HEK293 (cell line): ENCODE measurements at regions not wholly inside any gene's neighbourhood (a gene's known extent, or its start where the extent isn't known, plus 50 kb on each side); places are given as distances from the start of the nearest gene placed in this dataset.

Experiments
- CTCF ChIA-PET: fragments of 350-600 bp; formaldehyde crosslinking; extraction: SDS; loops from one replicate; lab custom pipeline; 2021; ENCODE audit warnings: antibody characterized with exemption; lab: Yijun Ruan, JAX
- POLR2A ChIA-PET: fragments of 300-600 bp; formaldehyde crosslinking; extraction: SDS; loops from one replicate; lab custom pipeline; 2020; ENCODE audit warnings: antibody characterized with exemption, inconsistent platforms; lab: Yijun Ruan, JAX
- H3K27ac ChIP-seq: fragments of 200-500 bp; sonication (Bioruptor generic); 2 replicates; pipeline ENCODE4 v1.5.1; 2014; ENCODE audit warnings: low read depth, low read length, control low read depth, inconsistent platforms; ENCODE audit errors: extremely low read depth
- H3K36me3 ChIP-seq, 2 experiments: fragments of 200-500 bp in 1 of 2; sonication (Bioruptor generic) in 1 of 2; 1 replicate in 1 of 2; 2 replicates in 1 of 2; pipeline ENCODE4 v1.5.1; 2014 to 2017; ENCODE audit warnings: inconsistent platforms in 2 of 2, low read length in 2 of 2; ENCODE audit not compliant: control insufficient read depth in 2 of 2, insufficient read depth in 1 of 2
- H3K4me1 ChIP-seq: fragments of 200-500 bp; sonication (Bioruptor generic); 2 replicates; pipeline ENCODE4 v1.5.1; 2014; ENCODE audit warnings: mild to moderate bottlenecking, low read length, inconsistent platforms; ENCODE audit not compliant: control insufficient read depth, insufficient read depth
- H3K4me3 ChIP-seq: 2 replicates; pipeline ENCODE4 v1.5.1; 2011; ENCODE audit warnings: low read depth, mild to moderate bottlenecking, control low read depth, low read length, moderate library complexity
- H3K9me3 ChIP-seq: fragments of 200-500 bp; sonication (Bioruptor generic); 2 replicates; pipeline ENCODE4 v1.5.1; 2014; ENCODE audit warnings: low read depth, low read length, inconsistent platforms; ENCODE audit not compliant: control insufficient read depth, insufficient read depth
- GLIS1 ChIP-seq: fragments of 450-650 bp; formaldehyde crosslinking; IDR thresholded peaks from 2 replicates; pipeline ENCODE4 v1.5.1; 2016; ENCODE audit warnings: missing biosample characterization, missing genetic modification characterization
- GLIS2 ChIP-seq: fragments of 450-650 bp; formaldehyde crosslinking; IDR thresholded peaks from 2 replicates; pipeline ENCODE4 v1.5.1; 2016; ENCODE audit warnings: missing biosample characterization, missing genetic modification characterization
- MEIS1 ChIP-seq: sonication (generic); formaldehyde crosslinking; IDR thresholded peaks from 2 replicates; pipeline ENCODE4 v1.8.1; 2022; ENCODE audit warnings: missing genetic modification reagents, mild to moderate bottlenecking, borderline replicate concordance
- REST ChIP-seq: fragments of 450-650 bp; formaldehyde crosslinking; IDR thresholded peaks from 2 replicates; pipeline ENCODE4 v1.5.1; 2016; ENCODE audit warnings: missing biosample characterization, missing genetic modification characterization
- ZBTB10 ChIP-seq: fragments of 450-650 bp; formaldehyde crosslinking; IDR thresholded peaks from 2 replicates; pipeline ENCODE4 v1.5.1; 2016; ENCODE audit warnings: missing biosample characterization, missing genetic modification characterization
- ZBTB20 ChIP-seq: fragments of 450-650 bp; formaldehyde crosslinking; IDR thresholded peaks from 2 replicates; pipeline ENCODE4 v1.5.1; 2016; ENCODE audit warnings: missing biosample characterization, missing genetic modification characterization
- ZBTB7A ChIP-seq: fragments of 450-650 bp; formaldehyde crosslinking; IDR thresholded peaks from 2 replicates; pipeline ENCODE4 v1.5.1; 2016; ENCODE audit warnings: low read depth, missing biosample characterization, missing genetic modification characterization
- ZNF16 ChIP-seq: fragments of 450-650 bp; formaldehyde crosslinking; IDR thresholded peaks from 2 replicates; pipeline ENCODE4 v1.5.1; 2016; ENCODE audit warnings: low read depth, missing biosample characterization, missing genetic modification characterization
- ZNF239 ChIP-seq: fragments of 450-650 bp; formaldehyde crosslinking; IDR thresholded peaks from 2 replicates; pipeline ENCODE4 v1.5.1; 2016; ENCODE audit warnings: missing biosample characterization, missing genetic modification characterization
- ZNF473 ChIP-seq: fragments of 450-650 bp; formaldehyde crosslinking; IDR thresholded peaks from 2 replicates; pipeline ENCODE4 v1.5.1; 2017; ENCODE audit warnings: missing biosample characterization, missing genetic modification characterization
- ZNF560 ChIP-seq: fragments of 450-650 bp; formaldehyde crosslinking; IDR thresholded peaks from 2 replicates; pipeline ENCODE4 v1.5.1; 2017; ENCODE audit warnings: missing biosample characterization, missing genetic modification characterization, borderline replicate concordance
- ZNF585B ChIP-seq: fragments of 450-650 bp; formaldehyde crosslinking; IDR thresholded peaks from 2 replicates; pipeline ENCODE4 v1.5.1; 2016; ENCODE audit warnings: missing biosample characterization, missing genetic modification characterization
- ZSCAN16 ChIP-seq: fragments of 450-650 bp; formaldehyde crosslinking; IDR thresholded peaks from 2 replicates; pipeline ENCODE4 v1.5.1; 2016; ENCODE audit warnings: missing biosample characterization, missing genetic modification characterization
- TF ChIP-seq, protein P1 (sequence below): fragments of 450-650 bp; IDR thresholded peaks from 2 replicates; pipeline ENCODE4 v1.5.1; 2018; ENCODE audit warnings: missing biosample characterization, missing genetic modification characterization
- TF ChIP-seq, protein P2 (sequence below): fragments of 450-650 bp; formaldehyde crosslinking; IDR thresholded peaks from 2 replicates; pipeline ENCODE4 v1.5.1; 2016; ENCODE audit warnings: missing biosample characterization, missing genetic modification characterization
- TF ChIP-seq, protein P3 (sequence below): fragments of 450-650 bp; formaldehyde crosslinking; IDR thresholded peaks from 2 replicates; pipeline ENCODE4 v1.5.1; 2016; ENCODE audit warnings: missing biosample characterization, missing genetic modification characterization
- TF ChIP-seq, protein P4 (sequence below): fragments of 450-650 bp; formaldehyde crosslinking; IDR thresholded peaks from 2 replicates; pipeline ENCODE4 v1.5.1; 2016; ENCODE audit warnings: missing biosample characterization, missing genetic modification characterization

GRCh38 chr20:48176139-48176538, 390.9 kb upstream of the SULF2 start (continued):
- TF ChIP-seq, protein P1, sequence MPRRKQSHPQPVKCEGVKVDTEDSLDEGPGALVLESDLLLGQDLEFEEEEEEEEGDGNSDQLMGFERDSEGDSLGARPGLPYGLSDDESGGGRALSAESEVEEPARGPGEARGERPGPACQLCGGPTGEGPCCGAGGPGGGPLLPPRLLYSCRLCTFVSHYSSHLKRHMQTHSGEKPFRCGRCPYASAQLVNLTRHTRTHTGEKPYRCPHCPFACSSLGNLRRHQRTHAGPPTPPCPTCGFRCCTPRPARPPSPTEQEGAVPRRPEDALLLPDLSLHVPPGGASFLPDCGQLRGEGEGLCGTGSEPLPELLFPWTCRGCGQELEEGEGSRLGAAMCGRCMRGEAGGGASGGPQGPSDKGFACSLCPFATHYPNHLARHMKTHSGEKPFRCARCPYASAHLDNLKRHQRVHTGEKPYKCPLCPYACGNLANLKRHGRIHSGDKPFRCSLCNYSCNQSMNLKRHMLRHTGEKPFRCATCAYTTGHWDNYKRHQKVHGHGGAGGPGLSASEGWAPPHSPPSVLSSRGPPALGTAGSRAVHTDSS: no peak
- TF ChIP-seq, protein P2, sequence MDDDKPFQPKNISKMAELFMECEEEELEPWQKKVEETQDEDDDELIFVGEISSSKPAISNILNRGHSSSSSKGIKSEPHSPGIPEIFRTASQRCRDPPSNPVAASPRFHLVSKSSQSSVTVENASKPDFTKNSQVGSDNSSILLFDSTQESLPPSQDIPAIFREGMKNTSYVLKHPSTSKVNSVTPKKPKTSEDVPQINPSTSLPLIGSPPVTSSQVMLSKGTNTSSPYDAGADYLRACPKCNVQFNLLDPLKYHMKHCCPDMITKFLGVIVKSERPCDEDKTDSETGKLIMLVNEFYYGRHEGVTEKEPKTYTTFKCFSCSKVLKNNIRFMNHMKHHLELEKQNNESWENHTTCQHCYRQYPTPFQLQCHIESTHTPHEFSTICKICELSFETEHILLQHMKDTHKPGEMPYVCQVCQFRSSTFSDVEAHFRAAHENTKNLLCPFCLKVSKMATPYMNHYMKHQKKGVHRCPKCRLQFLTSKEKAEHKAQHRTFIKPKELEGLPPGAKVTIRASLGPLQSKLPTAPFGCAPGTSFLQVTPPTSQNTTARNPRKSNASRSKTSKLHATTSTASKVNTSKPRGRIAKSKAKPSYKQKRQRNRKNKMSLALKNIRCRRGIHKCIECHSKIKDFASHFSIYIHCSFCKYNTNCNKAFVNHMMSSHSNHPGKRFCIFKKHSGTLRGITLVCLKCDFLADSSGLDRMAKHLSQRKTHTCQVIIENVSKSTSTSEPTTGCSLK: no peak
- TF ChIP-seq ZNF239 (tag by site-specific recombination) (no peak), ZBTB10 (tag by site-specific recombination) (no peak), ZNF16 (tag by site-specific recombination) (no peak), GLIS2 (tag by site-specific recombination) (no peak)

DNA sequence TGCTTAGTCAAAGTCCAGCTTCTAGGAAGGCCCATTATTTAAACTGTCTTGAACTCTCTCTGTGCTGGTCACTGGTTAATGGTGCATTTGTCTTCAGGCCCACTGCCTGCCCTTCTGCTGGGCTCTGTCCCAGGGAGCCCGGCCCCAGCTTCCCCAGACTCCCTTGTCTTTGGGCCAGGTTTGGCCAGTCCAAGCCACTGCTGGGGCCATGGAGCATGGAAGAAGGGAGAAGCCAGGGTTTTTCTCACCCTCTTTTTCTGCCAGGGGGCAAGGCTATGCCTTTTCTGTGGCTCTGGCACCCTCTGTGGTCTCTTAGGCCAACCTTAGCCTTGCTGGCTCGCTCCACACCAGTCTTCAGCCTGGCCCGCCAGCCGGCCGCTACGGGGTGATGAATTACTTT, 390.0 kb upstream of the SULF2 start:
- POLR2A ChIA-PET: no interaction called here
- no peaks in the 10 kb centered on the region for H3K36me3 ChIP-seq
- TF ChIP-seq ZNF560: no peak
- TF ChIP-seq ZSCAN16 (tag by site-specific recombination): no peak
- TF ChIP-seq ZBTB7A (tag by site-specific recombination): no peak
- no peak for TF ChIP-seq ZNF16 (tag by site-specific recombination)
- TF ChIP-seq, protein P3, sequence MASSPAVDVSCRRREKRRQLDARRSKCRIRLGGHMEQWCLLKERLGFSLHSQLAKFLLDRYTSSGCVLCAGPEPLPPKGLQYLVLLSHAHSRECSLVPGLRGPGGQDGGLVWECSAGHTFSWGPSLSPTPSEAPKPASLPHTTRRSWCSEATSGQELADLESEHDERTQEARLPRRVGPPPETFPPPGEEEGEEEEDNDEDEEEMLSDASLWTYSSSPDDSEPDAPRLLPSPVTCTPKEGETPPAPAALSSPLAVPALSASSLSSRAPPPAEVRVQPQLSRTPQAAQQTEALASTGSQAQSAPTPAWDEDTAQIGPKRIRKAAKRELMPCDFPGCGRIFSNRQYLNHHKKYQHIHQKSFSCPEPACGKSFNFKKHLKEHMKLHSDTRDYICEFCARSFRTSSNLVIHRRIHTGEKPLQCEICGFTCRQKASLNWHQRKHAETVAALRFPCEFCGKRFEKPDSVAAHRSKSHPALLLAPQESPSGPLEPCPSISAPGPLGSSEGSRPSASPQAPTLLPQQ (tag by site-specific recombination): no peak
- TF ChIP-seq ZBTB20: no peak
- TF ChIP-seq, protein P4, sequence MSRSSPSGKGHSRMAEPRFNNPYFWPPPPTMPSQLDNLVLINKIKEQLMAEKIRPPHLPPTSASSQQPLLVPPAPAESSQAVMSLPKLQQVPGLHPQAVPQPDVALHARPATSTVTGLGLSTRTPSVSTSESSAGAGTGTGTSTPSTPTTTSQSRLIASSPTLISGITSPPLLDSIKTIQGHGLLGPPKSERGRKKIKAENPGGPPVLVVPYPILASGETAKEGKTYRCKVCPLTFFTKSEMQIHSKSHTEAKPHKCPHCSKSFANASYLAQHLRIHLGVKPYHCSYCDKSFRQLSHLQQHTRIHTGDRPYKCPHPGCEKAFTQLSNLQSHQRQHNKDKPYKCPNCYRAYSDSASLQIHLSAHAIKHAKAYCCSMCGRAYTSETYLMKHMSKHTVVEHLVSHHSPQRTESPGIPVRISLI (tag by site-specific recombination): no peak
- TF ChIP-seq GLIS1 (tag by site-specific recombination): no peak
- no peak for TF ChIP-seq MEIS1
- no peak for TF ChIP-seq ZNF585B
- no peak for TF ChIP-seq ZNF473
- no peak for TF ChIP-seq REST
- H3K4me1 ChIP-seq: peaks cover 5% of the 10 kb centered on the region; the same call in 1 of the 2 replicates
- no peak overlapping the region for H3K27ac ChIP-seq
- no peak overlapping the region for H3K4me3 ChIP-seq
- H3K9me3 ChIP-seq: no peaks in the 10 kb centered on the region
- CTCF ChIA-PET: interaction anchor here (0.6 kb wide), 1 partner anchor 273 kb away, joined by 3 read pairs; no protein-coding TSS in a partner anchor
